ENCODE measurements at regions not wholly inside any gene's neighbourhood (a gene's known extent, or its start where the extent isn't known, plus 50 kb on each side); places are given as distances from the start of the nearest gene placed in this dataset.

- intact Hi-C loops (cut with DNase I; ENCODE audit: low total_unique reads) (no loop called here), in situ Hi-C loops (cut with MboI; ENCODE audit: low sequenced_read_pairs in 4 of 4) (no loop called here)
- Histone ChIP-seq H3K9me3 (no peaks in the 10 kb centered on the region), H3K4me3 (no peak overlapping the region), H3K27me3 (no peaks in the 10 kb centered on the region), H3K4me1 (no peaks in the 10 kb centered on the region), H3K36me3 (no peaks in the 10 kb centered on the region), H3K27ac (no peak overlapping the region)
- TF ChIP-seq POLR2A (IDR thresholded peaks at IDR 0.05), result no peak
- no peak for TF ChIP-seq CTCF (IDR thresholded peaks at IDR 0.05 in 4 of 5, conservative IDR thresholded peaks at IDR 0.05 in 1 of 5)
- ATAC-seq (no peak), DNase-seq (no peak)
These were observed 99.0 kb upstream of the TRPC3 start for GRCh38 chr4:122050841-122051240.

GRCh38 chr4:122047456-122048425, 95.9 kb upstream of the TRPC3 start:
- ATAC-seq (no peak), DNase-seq (no peak)
- Histone ChIP-seq H3K36me3 (no peaks in the 10 kb centered on the region), H3K27ac (no peak overlapping the region), H3K9me3 (no peaks in the 10 kb centered on the region), H3K4me3 (no peak overlapping the region), H3K27me3 (no peaks in the 10 kb centered on the region), H3K4me1 (no peaks in the 10 kb centered on the region)
- in situ Hi-C loops (cut with MboI; ENCODE audit: low sequenced_read_pairs in 4 of 4), result no loop called here
- TF ChIP-seq POLR2A (IDR thresholded peaks at IDR 0.05) (no peak), CTCF (IDR thresholded peaks at IDR 0.05 in 4 of 5, conservative IDR thresholded peaks at IDR 0.05 in 1 of 5) (no peak)
- intact Hi-C loops (cut with DNase I; ENCODE audit: low total_unique reads), result no loop called here

GRCh38 chr4:122046255-122046654, 94.4 kb upstream of the TRPC3 start:
- DNase-seq (no peak), ATAC-seq (no peak)
- Histone ChIP-seq H3K27ac (no peak overlapping the region), H3K27me3 (no peaks in the 10 kb centered on the region), H3K9me3 (no peaks in the 10 kb centered on the region), H3K36me3 (no peaks in the 10 kb centered on the region), H3K4me3 (no peak overlapping the region), H3K4me1 (no peaks in the 10 kb centered on the region)
- TF ChIP-seq POLR2A (IDR thresholded peaks at IDR 0.05), result no peak
- no peak for TF ChIP-seq CTCF (IDR thresholded peaks at IDR 0.05 in 4 of 5, conservative IDR thresholded peaks at IDR 0.05 in 1 of 5)
- in situ Hi-C loops (cut with MboI; ENCODE audit: low sequenced_read_pairs in 4 of 4) (no loop called here), intact Hi-C loops (cut with DNase I; ENCODE audit: low total_unique reads) (no loop called here)

GRCh38 chr4:122045533-122045932, 93.7 kb upstream of the TRPC3 start:
- Histone ChIP-seq H3K27me3 (no peaks in the 10 kb centered on the region), H3K4me1 (no peaks in the 10 kb centered on the region), H3K36me3 (no peaks in the 10 kb centered on the region), H3K4me3 (no peak overlapping the region), H3K9me3 (no peaks in the 10 kb centered on the region), H3K27ac (no peak overlapping the region)
- in situ Hi-C loops (cut with MboI; ENCODE audit: low sequenced_read_pairs in 4 of 4) (no loop called here), intact Hi-C loops (cut with DNase I; ENCODE audit: low total_unique reads) (no loop called here)
- DNase-seq, result no peak
- no peak for ATAC-seq
- TF ChIP-seq POLR2A (IDR thresholded peaks at IDR 0.05) (no peak), CTCF (IDR thresholded peaks at IDR 0.05 in 4 of 5, conservative IDR thresholded peaks at IDR 0.05 in 1 of 5) (no peak)

Measured in gastrocnemius medialis (tissue), 4 donors.